DMS153 treated with DMSO at 0.1 percent for 48 hours (cell line): ENCODE measurements at regions not wholly inside any gene's neighbourhood (a gene's known extent, or its start where the extent isn't known, plus 50 kb on each side); places are given as distances from the start of the nearest gene placed in this dataset.

Experiments
- DNase-seq: peaks from one replicate; lab custom pipeline; 2025; ENCODE audit not compliant: unreplicated experiment; lab: John Stamatoyannopoulos, UW

- no peak for DNase-seq
Measured at GRCh38 chrX:65034668-65035445, 58.6 kb upstream of the ZC4H2 start, which contains the start of gene ZC3H12B. TSS of gene ZC3H12B (plus strand) at chrX:65034826.

- no peak for DNase-seq
Measured at GRCh38 chrX:65034292-65034667, 58.0 kb upstream of the ZC4H2 start.
